ENCODE measurements at regions not wholly inside any gene's neighbourhood (a gene's known extent, or its start where the extent isn't known, plus 50 kb on each side); places are given as distances from the start of the nearest gene placed in this dataset.

- TF ChIP-seq CTCF (conservative IDR thresholded peaks at IDR 0.05) = no peak
- TF ChIP-seq ZFX (IDR thresholded peaks at IDR 0.05) = no peak
Observed at GRCh38 chrX:20974326-20974725, 399.9 kb upstream of the CNKSR2 start.
